ENCODE measurements at regions not wholly inside any gene's neighbourhood (a gene's known extent, or its start where the extent isn't known, plus 50 kb on each side); places are given as distances from the start of the nearest gene placed in this dataset.

DNA sequence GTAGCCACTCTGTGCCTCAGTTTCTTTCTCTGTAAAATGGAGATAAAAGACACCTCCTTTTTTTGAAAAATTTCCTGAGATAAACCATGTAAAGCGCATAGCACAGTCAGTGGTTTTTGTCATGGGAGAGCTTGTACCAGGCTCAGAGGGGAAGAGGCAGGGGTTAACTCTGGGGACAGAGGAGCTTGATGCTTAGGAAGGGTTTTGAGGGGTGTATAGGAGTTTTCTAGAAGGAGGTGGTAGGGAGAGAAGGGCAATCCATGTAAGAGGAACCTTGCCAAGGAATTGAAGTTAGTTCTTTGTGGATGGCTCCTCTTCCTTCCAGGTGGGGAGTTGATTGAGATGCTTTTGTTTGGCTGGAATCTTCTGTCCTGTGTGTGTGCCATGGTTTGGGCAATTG, 131.9 kb upstream of the GSE1 start:
- WGBS, 2 donors = 96% methylated on average over 1 of the region's 1 CpG
- Histone ChIP-seq H3K4me3 (replicated peaks in 1 of 3) (no peak overlapping the region), H3K27me3 (no peaks in the 10 kb centered on the region), H3K4me1 (peaks cover 0 to 10% of the 10 kb centered on the region in 2 donors), H3K9me3 (no peaks in the 10 kb centered on the region), H3K36me3 (no peaks in the 10 kb centered on the region), H3K27ac (no peak overlapping the region)
- no peak for DNase-seq
- intact Hi-C loops (cut with DNase I) = no loop called here
- TF ChIP-seq CTCF (IDR thresholded peaks at IDR 0.05) = no peak
- no peak for TF ChIP-seq POLR2A (IDR thresholded peaks at IDR 0.05)

DNA sequence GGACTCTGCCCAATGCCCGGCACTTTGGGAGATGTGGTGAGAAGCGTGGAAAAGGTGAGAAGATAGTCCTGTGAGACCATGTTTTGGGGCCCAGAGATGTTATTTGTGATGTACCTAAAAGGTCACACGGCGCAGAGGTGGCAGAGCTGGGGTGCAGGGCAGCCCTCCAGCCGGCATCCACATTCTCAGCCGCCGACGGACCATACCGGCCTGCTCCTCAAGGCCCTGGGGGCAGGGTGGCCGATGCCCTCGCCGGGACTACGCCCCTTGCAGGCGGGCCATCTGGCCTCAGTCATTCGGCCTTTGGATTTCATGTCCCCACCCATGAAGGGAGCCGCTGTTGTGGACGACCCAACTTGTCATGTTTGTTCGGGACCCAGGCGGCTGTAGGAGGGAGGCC, 131.4 kb upstream of the GSE1 start:
- DNase-seq = no peak
- WGBS, 2 donors = 82 to 91% methylated on average over 6 to 19 of the region's 19 CpGs
- no peak for TF ChIP-seq CTCF (IDR thresholded peaks at IDR 0.05)
- TF ChIP-seq POLR2A (IDR thresholded peaks at IDR 0.05) = no peak
- intact Hi-C loops (cut with DNase I) = no loop called here
- Histone ChIP-seq H3K4me1 (peaks cover 0 to 10% of the 10 kb centered on the region in 2 donors), H3K27me3 (no peaks in the 10 kb centered on the region), H3K27ac (no peak overlapping the region), H3K9me3 (no peaks in the 10 kb centered on the region), H3K36me3 (no peaks in the 10 kb centered on the region), H3K4me3 (replicated peaks in 1 of 3) (no peak overlapping the region)

DNA sequence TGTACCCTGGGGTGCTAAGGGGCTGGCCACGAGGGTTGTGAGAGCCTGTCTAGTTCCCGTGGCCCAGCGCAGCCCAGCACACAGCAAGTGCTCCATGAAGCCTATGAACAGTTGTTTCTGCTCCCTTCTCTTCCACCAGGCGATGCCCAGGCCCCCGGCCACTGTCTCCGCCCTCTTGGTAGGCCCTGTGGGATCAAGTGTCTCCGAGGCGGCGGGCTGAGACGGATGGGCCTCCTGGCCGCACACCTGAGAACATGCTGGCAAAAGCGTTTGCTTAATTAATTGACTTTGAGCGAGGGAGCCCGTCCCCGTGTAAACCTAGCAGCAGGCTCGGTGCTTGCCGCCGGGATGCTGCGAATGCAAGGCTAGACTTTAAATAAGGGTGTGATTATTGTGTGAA, 129.7 kb upstream of the GSE1 start:
- no peaks in the 10 kb centered on the region for H3K9me3 ChIP-seq
- intact Hi-C loops (cut with DNase I) = no loop called here
- no peaks in the 10 kb centered on the region for H3K36me3 ChIP-seq
- H3K27ac ChIP-seq = no peak overlapping the region
- H3K4me3 ChIP-seq (replicated peaks in 1 of 3) = no peak overlapping the region
- peaks cover 0 to 10% of the 10 kb centered on the region in 2 donors for H3K4me1 ChIP-seq
- 55 to 65% methylated on average over 19 of the region's 19 CpGs for WGBS, 2 donors
- H3K27me3 ChIP-seq = no peaks in the 10 kb centered on the region
- no peak for TF ChIP-seq CTCF (IDR thresholded peaks at IDR 0.05)
- TF ChIP-seq POLR2A (IDR thresholded peaks at IDR 0.05) = no peak
- DNase-seq = peak; percentile 48 to 57

DNA sequence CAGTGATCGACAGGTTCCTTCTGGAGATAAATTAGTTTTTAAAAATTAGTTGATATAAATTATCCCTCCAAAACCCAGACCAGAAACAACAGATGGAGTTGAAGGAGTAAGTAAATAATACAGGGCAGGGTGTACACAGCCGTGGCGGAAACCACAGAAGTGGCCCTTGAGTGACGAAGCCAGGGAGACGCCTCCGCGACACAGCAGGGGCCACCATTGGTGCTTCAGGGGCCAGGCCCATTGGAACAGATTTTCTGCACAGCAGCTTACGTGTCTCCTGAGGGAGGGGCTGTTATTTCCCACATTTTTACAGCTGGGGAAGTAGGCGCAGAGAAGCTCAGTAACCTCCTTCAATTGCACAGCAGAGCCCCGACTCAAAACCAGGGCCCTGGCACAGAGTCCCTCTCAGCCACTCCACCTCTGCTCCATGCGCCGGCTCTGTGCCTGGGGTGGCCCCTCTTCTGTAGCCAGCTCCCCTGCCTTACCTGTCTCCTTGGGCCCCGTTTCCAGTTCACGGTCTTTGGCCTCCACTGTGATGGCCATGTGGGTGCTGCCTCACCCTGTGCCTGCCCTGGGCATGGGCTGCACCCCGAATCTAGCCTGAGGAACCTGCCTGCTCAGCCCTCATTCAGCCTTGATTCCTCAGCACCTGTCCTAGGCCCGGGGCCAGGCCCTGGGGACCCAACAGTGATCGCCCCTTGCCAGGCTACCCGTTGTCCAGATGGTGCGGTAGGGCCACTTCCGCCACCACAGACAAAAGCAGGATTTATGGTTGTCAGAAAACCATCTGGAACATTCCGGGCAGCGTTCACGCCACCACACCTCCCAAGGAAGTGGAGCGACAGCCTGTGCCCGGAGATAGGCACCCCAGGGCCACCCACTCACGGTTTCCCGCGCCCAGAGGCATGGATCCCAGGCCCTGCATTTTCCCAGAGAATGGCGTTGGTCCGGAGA, 128.5 kb upstream of the GSE1 start:
- intact Hi-C loops (cut with DNase I) = no loop called here
- Histone ChIP-seq H3K36me3 (no peaks in the 10 kb centered on the region), H3K4me1 (peaks cover 0 to 10% of the 10 kb centered on the region in 2 donors), H3K27ac (no peak overlapping the region), H3K9me3 (no peaks in the 10 kb centered on the region), H3K4me3 (replicated peaks in 1 of 3) (no peak overlapping the region), H3K27me3 (no peaks in the 10 kb centered on the region)
- DNase-seq = no peak
- WGBS, 2 donors = 95 to 96% methylated on average over 29 to 30 of the region's 30 CpGs
- no peak for TF ChIP-seq CTCF (IDR thresholded peaks at IDR 0.05)
- TF ChIP-seq POLR2A (IDR thresholded peaks at IDR 0.05) = no peak

DNA sequence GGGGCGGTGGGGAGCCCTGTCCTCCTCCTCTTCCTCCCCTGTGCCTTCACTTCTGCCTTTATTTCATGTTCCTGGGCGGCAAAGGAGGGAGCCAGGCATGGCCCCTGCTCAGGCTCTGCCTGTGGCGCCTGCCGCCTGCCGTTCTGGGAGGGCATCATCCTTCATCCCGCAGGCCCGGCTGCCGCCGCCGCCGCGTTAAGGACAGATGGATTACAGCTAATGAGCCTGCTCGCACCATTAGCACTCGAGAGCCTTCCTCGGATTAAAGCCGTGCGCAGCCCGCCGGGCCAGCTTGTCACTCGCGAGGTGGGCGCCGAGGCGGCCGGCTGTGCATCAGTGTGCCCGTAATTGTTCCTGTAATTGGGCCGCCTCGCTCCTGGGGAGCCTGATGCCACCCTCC, 127.7 kb upstream of the GSE1 start:
- DNase-seq = no peak
- Histone ChIP-seq H3K4me1 (peaks cover 0 to 10% of the 10 kb centered on the region in 2 donors), H3K9me3 (no peaks in the 10 kb centered on the region), H3K4me3 (replicated peaks in 1 of 3) (no peak overlapping the region), H3K27me3 (no peaks in the 10 kb centered on the region), H3K27ac (no peak overlapping the region), H3K36me3 (no peaks in the 10 kb centered on the region)
- TF ChIP-seq POLR2A (IDR thresholded peaks at IDR 0.05) (no peak), CTCF (IDR thresholded peaks at IDR 0.05) (no peak)
- 95% methylated on average over 13 to 28 of the region's 28 CpGs for WGBS, 2 donors
- intact Hi-C loops (cut with DNase I) = no loop called here

Measured in thyroid gland (tissue), 4 donors.